ENCODE measurements at regions not wholly inside any gene's neighbourhood (a gene's known extent, or its start where the extent isn't known, plus 50 kb on each side); places are given as distances from the start of the nearest gene placed in this dataset.

- no peak for DNase-seq (ENCODE audit: low spot score)
Observed at GRCh38 chr10:52889611-52890010, 117.0 kb upstream of the MBL2 start.

GRCh38 chr10:52883996-52884871 lies 111.7 kb upstream of the MBL2 start:
- peak; percentile 27 for DNase-seq (ENCODE audit: low spot score)

- DNase-seq (ENCODE audit: low spot score): no peak
Observed at GRCh38 chr10:52879091-52879807, 106.7 kb upstream of the MBL2 start.

GRCh38 chr10:52877451-52877850 lies 104.9 kb upstream of the MBL2 start:
- DNase-seq (ENCODE audit: low spot score): no peak

- no peak for DNase-seq (ENCODE audit: low spot score)
Observed at GRCh38 chr10:52875336-52875735, 102.8 kb upstream of the MBL2 start.

- DNase-seq (ENCODE audit: low spot score): no peak
Observed at GRCh38 chr10:52874581-52874980, 102.0 kb upstream of the MBL2 start.

GRCh38 chr10:52871191-52871843 lies 98.7 kb upstream of the MBL2 start:
- no peak for DNase-seq (ENCODE audit: low spot score)

GRCh38 chr10:52870562-52870961 lies 98.0 kb upstream of the MBL2 start:
- no peak for DNase-seq (ENCODE audit: low spot score)

- DNase-seq (ENCODE audit: low spot score): no peak
Observed at GRCh38 chr10:52869864-52870263, 97.3 kb upstream of the MBL2 start.

GRCh38 chr10:52865213-52865612 lies 92.6 kb upstream of the MBL2 start:
- DNase-seq (ENCODE audit: low spot score): no peak

GRCh38 chr10:52864201-52865106 lies 91.9 kb upstream of the MBL2 start:
- no peak for DNase-seq (ENCODE audit: low spot score)

- DNase-seq (ENCODE audit: low spot score): no peak
Observed at GRCh38 chr10:52858722-52859121, 86.1 kb upstream of the MBL2 start.

GRCh38 chr10:52855546-52856325 lies 83.2 kb upstream of the MBL2 start:
- no peak for DNase-seq (ENCODE audit: low spot score)

- no peak for DNase-seq (ENCODE audit: low spot score)
Observed at GRCh38 chr10:52853704-52854103, 81.1 kb upstream of the MBL2 start.

- no peak for DNase-seq (ENCODE audit: low spot score)
Observed at GRCh38 chr10:52836816-52837215, 64.2 kb upstream of the MBL2 start.
